ENCODE measurements at regions not wholly inside any gene's neighbourhood (a gene's known extent, or its start where the extent isn't known, plus 50 kb on each side); places are given as distances from the start of the nearest gene placed in this dataset.

DNA sequence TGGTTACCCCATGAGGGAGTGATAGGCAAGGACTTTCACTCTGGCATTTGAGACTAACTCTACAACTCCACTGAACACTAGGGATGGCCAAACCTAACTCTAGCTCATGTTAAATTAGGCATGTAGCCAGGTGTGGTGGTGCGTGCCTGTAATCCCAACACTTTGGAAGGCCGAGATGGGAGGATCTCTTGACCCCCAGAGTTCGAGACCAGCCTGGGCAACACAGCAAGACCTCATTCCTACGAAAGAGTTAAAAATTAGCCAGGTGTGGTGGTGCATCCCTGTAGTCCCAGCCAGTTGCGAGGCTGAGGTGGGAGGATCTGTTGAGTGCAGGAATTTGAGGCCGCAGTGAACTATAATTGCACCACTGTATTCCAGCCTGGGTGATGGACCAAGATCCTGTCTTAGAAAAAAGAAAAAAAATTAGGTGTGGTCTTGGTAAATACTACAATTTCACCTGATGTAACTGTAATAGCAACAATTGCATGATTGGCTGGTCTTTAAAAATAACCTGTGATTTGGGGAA lies 81.2 kb upstream of the ARHGAP29 start:
- Histone ChIP-seq H3K4me3 (ENCODE audit: insufficient read depth, low read depth, low read length) (no peak overlapping the region), H3K27me3 (ENCODE audit: control insufficient read depth, insufficient read depth, low read length) (no peaks in the 10 kb centered on the region; the same call in 1 of the 2 replicates), H3K36me3 (replicated peaks; ENCODE audit: control insufficient read depth, insufficient read depth, low read length) (no peaks in the 10 kb centered on the region)
- no peak for DNase-seq

DNA sequence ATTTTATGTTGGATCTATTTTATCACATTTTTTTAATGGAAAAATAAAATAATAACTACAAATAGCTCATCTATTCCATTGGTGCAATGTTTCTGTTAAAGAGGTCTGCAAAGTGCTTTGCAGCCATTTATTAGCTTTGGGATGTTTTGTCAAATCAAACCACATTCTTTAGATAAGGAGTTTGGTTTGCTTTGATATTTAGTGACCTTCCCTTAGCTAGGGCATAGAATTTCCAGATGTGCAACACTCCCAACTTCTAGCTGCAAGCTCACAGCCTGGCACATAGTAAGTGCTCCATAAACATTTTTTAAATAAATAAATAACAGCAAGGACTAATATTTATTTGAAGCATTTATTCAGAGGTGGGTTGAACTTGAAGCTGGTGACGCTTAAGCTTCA lies 80.4 kb upstream of the ARHGAP29 start:
- Histone ChIP-seq H3K27me3 (ENCODE audit: control insufficient read depth, insufficient read depth, low read length) (no peaks in the 10 kb centered on the region; the same call in 1 of the 2 replicates), H3K4me3 (ENCODE audit: insufficient read depth, low read depth, low read length) (no peak overlapping the region), H3K36me3 (replicated peaks; ENCODE audit: control insufficient read depth, insufficient read depth, low read length) (no peaks in the 10 kb centered on the region)
- no peak for DNase-seq

DNA sequence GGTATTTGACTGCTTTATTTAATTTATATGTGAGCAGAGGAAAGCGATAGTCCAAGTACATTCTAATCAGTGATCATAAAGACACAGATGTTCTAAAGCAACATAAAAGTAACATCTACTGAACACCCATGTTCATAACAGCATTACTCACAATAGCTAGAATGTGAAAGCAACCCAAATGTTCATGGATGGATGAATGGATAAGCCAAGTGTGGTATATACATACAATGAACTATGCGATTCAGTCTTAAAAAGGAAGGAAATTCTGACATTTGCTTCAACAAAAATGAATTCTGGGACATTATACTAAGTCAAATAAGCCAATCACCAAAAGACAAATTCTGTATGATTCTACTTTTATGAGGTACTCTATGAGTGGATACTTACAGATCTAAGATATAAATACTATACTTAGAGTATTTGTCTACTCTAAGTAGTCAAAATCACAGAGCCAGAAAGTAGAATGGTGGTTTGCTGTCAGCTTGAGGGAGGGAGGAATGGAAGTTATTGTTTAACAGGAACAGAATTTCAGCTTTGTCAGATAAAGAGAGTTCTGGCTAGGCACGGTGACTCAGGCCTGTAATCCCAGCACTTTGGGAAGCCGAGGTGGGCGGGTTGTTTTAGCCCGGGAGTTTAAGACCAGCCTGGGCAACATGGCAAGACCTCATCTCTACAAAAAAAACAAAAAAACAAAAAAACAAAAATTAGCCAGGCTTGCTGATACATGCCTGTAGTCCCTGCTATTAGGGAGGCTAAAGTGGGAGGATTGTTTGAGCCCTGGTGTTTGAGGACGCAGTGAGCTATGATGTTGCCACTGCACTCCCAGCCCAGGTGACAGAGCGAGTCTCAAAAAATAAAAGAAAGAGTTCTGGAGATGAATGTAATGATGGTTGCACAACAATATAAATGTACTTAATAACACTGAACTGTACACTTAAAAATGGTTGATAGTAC lies 79.7 kb upstream of the ARHGAP29 start:
- DNase-seq = no peak
- Histone ChIP-seq H3K36me3 (replicated peaks; ENCODE audit: control insufficient read depth, insufficient read depth, low read length) (no peaks in the 10 kb centered on the region), H3K27me3 (ENCODE audit: control insufficient read depth, insufficient read depth, low read length) (no peaks in the 10 kb centered on the region; the same call in 1 of the 2 replicates), H3K4me3 (ENCODE audit: insufficient read depth, low read depth, low read length) (no peak overlapping the region)

DNA sequence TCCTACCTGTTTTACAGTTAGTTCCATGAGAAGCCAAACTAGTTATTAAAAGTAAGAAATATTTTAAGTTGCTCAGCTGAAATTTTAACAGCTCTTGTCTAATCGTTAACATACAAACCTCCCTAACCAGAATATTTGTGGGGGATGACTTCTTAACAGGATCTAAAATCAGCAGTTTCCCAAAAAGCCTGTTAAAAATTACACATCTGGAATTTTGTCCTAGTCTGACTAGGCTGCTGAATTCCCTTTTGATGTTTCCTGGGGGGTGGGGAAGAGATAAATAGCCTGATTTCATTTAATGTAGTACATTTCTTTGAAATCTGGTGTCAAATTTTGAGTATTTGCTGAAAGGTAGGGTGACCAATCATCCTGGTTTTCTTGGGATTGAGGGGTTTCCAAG lies 78.8 kb upstream of the ARHGAP29 start:
- Histone ChIP-seq H3K27me3 (ENCODE audit: control insufficient read depth, insufficient read depth, low read length) (no peaks in the 10 kb centered on the region; the same call in 1 of the 2 replicates), H3K36me3 (replicated peaks; ENCODE audit: control insufficient read depth, insufficient read depth, low read length) (no peaks in the 10 kb centered on the region), H3K4me3 (ENCODE audit: insufficient read depth, low read depth, low read length) (no peak overlapping the region)
- no peak for DNase-seq

DNA sequence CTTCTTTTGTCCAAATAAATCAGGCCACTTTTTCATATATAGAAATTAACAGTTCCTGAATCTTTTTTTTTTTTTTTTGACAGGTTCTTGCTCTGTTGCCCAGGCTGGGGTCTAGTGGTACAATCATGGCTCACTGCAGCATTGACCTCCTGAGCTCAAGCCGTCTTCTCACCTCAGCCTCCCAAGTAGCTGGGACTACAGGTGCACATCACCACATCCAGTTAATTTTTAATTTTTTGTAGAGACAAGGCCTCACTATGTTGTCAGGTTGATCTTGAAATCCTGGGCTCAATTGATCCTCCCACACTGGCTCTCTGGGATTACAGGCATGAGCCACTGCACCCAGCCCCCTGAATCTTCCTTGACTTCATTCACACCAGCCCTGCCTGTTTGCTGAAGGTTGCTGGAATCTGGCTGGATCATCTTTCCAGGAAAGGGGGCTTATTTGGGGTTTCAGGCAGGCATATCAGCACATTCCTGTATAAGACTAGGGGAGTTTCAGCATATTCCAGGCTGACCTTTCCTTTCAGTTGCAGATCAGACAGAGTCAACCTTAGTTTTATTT lies 78.2 kb upstream of the ARHGAP29 start:
- Histone ChIP-seq H3K4me3 (ENCODE audit: insufficient read depth, low read depth, low read length) (no peak overlapping the region), H3K36me3 (replicated peaks; ENCODE audit: control insufficient read depth, insufficient read depth, low read length) (no peaks in the 10 kb centered on the region), H3K27me3 (ENCODE audit: control insufficient read depth, insufficient read depth, low read length) (no peaks in the 10 kb centered on the region; the same call in 1 of the 2 replicates)
- no peak for DNase-seq

DNA sequence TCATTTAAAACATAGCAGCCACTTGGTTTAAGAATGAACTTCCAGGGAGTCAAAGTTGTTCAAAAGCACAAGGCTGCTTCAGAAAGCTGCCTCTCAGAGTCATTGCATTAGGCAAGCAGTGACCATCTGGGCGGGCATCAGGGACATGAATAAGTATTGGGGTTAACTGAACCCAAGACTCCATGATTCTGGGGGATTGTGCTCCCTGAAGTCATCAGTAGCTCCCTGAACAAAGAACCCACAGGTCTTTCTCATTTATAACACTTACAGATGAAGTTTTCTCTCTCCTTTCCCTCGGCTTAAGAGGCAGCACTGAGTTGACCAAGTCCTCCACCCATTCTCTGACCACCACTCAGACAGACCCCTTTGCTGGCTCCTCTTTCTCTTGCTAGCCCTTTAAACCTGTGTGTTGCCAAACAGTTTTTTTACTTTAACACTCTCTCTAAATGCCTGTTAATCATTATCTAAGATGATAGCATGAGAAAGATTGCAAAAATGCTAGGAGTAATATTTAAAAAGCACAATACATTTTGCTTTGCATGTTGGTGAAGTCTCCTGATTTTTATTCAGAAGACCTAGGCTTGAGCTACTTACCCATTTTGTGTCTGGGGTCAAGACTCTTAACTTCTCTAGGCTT lies 77.0 kb upstream of the ARHGAP29 start:
- H3K4me3 ChIP-seq (ENCODE audit: insufficient read depth, low read depth, low read length) = no peak overlapping the region
- no peaks in the 10 kb centered on the region for H3K36me3 ChIP-seq (replicated peaks; ENCODE audit: control insufficient read depth, insufficient read depth, low read length)
- DNase-seq = no peak
- no peaks in the 10 kb centered on the region; the same call in 1 of the 2 replicates for H3K27me3 ChIP-seq (ENCODE audit: control insufficient read depth, insufficient read depth, low read length)

DNA sequence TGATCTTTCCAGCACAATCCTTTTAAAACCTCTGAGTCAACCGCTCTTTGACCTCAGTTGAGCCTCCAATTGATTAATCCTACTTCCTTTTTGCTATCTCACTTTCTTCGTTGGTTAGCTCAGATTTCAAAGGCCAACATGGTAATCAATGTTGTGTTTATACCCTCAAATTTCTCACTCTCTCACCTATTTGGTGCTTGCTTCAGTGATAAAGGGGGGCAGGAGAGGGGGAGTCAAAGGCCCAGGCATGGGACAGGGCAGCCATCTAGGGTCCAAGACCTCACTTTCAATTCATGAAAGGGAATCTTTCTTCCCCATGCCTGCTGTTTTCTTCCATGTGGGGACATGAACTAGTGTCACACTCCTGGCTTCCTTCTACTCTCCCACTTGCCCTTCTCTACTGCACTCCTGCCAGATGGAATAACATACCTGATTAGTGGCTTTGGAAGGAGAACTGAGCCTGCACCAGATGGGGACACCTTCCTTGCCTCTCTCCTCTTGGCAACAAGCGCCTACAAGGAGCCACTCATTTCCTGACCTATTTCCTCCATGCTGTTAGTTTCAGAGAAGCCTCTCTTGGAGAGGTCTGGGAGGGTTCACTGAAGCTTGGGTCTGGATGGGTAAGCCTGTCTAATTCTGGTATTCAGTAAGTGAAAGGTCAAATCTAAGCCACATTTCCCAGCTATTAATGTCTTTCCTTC lies 73.3 kb upstream of the ARHGAP29 start:
- no peak for DNase-seq
- Histone ChIP-seq H3K36me3 (replicated peaks; ENCODE audit: control insufficient read depth, insufficient read depth, low read length) (no peaks in the 10 kb centered on the region), H3K4me3 (ENCODE audit: insufficient read depth, low read depth, low read length) (no peak overlapping the region), H3K27me3 (ENCODE audit: control insufficient read depth, insufficient read depth, low read length) (no peaks in the 10 kb centered on the region; the same call in 1 of the 2 replicates)

DNA sequence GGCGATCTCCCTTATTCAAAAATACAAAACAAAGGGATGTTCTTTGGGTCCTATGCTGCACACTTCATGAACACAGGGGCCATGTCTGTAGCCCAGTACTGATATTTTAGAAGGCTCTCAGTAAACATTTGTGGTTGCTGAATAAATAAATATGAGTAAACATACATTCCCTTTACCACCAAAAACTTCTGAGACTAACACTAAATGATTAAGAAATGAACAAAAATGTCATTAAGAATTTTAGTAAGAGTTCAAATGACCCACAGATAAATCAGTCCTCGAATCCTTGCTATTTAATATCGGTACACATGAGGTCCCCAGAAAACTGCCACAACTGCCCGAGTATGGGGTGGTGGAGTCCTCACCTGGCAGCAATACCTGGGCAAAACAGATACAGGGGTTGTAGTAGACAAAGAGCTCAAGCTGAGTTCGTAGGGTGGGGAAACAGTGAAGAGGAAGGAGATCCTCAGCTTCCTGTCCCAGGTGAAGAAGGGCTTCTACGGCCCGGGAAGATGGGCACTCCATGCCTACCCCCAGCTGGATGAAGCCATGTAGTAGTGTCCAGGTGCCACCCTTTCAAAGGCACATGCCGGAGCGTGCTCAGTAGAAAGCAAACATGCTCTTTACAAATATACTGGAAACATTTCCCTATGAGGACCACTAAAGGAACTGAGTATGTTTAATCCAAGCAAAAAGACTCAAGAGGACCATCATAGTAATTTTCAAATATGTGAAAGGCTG lies 72.6 kb upstream of the ARHGAP29 start:
- H3K4me3 ChIP-seq (ENCODE audit: insufficient read depth, low read depth, low read length) = no peak overlapping the region
- H3K36me3 ChIP-seq (replicated peaks; ENCODE audit: control insufficient read depth, insufficient read depth, low read length) = no peaks in the 10 kb centered on the region
- no peak for DNase-seq
- H3K27me3 ChIP-seq (ENCODE audit: control insufficient read depth, insufficient read depth, low read length) = no peaks in the 10 kb centered on the region; the same call in 1 of the 2 replicates

DNA sequence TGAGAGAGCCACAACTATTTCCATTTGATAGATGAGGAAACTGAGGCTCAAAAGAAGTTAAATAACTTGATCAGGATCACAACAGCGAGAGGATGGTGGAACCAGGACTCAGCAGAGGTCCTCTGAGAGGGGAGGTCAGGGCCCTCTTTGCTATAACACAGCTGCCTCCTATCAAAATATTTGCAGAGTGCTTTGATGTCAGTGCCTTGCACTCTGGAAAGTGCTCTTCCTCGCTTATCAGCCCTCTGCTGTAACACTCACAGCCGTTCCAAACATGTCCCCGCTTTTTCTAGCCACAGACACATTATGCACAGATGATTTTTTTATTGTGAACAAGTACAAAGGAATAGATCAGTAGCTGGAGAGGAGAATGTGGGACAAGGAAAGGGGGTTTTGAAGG lies 71.8 kb upstream of the ARHGAP29 start:
- Histone ChIP-seq H3K27me3 (ENCODE audit: control insufficient read depth, insufficient read depth, low read length) (no peaks in the 10 kb centered on the region; the same call in 1 of the 2 replicates), H3K4me3 (ENCODE audit: insufficient read depth, low read depth, low read length) (no peak overlapping the region), H3K36me3 (replicated peaks; ENCODE audit: control insufficient read depth, insufficient read depth, low read length) (no peaks in the 10 kb centered on the region)
- no peak for DNase-seq

DNA sequence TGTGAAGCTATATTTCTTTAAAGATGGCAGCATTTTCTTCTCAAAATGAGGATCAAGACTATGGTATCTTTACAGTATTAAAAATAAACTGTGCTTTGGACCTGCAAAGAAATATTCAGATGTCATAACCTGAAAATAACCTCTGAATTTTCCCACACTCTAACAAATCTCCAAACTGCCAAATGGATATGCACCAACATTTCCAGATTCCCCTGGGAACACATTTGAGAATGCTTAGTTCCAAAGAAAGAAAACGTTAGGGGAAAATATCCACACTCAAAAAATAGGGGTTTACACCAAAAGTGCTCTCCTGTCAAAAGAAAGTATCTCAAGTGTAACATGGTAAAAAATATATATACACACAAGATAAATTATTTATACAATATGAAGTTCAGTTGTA lies 69.1 kb upstream of the ARHGAP29 start:
- no peak for DNase-seq
- no peak overlapping the region for H3K4me3 ChIP-seq (ENCODE audit: insufficient read depth, low read depth, low read length)
- no peaks in the 10 kb centered on the region; the same call in 1 of the 2 replicates for H3K27me3 ChIP-seq (ENCODE audit: control insufficient read depth, insufficient read depth, low read length)
- no peaks in the 10 kb centered on the region for H3K36me3 ChIP-seq (replicated peaks; ENCODE audit: control insufficient read depth, insufficient read depth, low read length)

DNA sequence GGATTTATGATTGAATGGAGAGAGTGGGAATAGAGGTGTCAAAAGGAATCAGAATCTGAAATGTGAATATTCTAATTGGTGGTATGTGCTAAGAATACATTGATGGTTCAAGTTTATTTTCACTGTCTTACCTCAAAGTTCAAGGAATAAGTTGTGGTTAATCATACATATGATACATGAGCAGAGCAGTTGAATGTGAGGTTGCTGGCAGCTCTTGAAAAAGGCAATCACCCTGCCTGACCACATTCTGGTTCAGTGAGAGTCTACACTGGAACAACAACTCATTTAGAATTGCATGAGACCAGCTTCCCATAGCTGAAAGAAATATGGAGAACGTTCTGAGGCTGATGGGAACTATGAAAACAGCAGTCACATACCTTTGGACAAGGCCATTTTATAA lies 68.3 kb upstream of the ARHGAP29 start:
- Histone ChIP-seq H3K36me3 (replicated peaks; ENCODE audit: control insufficient read depth, insufficient read depth, low read length) (no peaks in the 10 kb centered on the region), H3K4me3 (ENCODE audit: insufficient read depth, low read depth, low read length) (no peak overlapping the region)
- no peak for DNase-seq

DNA sequence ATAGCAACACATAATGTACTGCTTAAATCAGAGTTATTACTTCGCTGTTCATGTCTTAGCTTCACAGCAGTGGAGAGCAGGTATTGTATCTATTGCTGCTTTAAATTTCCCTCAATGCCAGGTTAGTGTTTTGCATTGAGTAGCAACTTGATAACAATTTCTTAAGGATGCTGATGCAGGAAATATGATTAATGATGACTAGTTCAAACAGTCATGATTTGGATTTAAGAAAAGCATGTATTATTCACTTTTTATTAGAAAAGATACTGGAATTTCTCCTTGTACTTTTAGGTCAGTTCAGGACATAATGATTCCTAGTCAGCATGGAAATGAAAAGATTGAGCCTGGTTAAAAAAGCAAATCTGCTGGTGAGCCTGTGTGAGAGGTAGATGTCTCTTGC lies 67.2 kb upstream of the ARHGAP29 start:
- Histone ChIP-seq H3K4me3 (ENCODE audit: insufficient read depth, low read depth, low read length) (no peak overlapping the region), H3K27me3 (ENCODE audit: control insufficient read depth, insufficient read depth, low read length) (no peaks in the 10 kb centered on the region; the same call in 1 of the 2 replicates), H3K36me3 (replicated peaks; ENCODE audit: control insufficient read depth, insufficient read depth, low read length) (no peaks in the 10 kb centered on the region)
- DNase-seq = no peak

More for the DNA sequence above, 68.3 kb upstream of the ARHGAP29 start:
- H3K27me3 ChIP-seq (ENCODE audit: control insufficient read depth, insufficient read depth, low read length) = no peaks in the 10 kb centered on the region; the same call in 1 of the 2 replicates

DNA sequence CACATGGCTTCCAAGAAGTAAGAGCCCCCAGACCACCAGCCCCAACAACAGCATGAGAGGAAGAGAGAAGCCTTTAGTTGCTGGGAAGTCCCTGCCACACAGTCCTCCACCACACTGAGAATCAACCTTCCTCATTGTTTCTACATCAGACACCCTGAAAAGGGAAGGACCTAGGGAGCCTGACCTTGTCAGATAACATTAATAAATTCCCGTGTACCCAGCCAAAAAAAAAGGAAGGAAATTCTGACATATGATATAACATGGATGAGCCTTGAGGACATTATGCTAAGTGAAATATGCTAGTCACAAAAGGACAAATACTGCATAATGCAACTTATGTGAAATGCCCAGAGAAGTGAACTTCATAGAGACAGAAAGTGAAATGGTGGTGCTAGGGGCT lies 65.6 kb upstream of the ARHGAP29 start:
- Histone ChIP-seq H3K36me3 (replicated peaks; ENCODE audit: control insufficient read depth, insufficient read depth, low read length) (no peaks in the 10 kb centered on the region), H3K4me3 (ENCODE audit: insufficient read depth, low read depth, low read length) (no peak overlapping the region), H3K27me3 (ENCODE audit: control insufficient read depth, insufficient read depth, low read length) (no peaks in the 10 kb centered on the region; the same call in 1 of the 2 replicates)
- DNase-seq = no peak

Measured in H7 (cell line).